Retinal pigment epithelial cell (primary cell): ENCODE measurements at regions not wholly inside any gene's neighbourhood (a gene's known extent, or its start where the extent isn't known, plus 50 kb on each side); places are given as distances from the start of the nearest gene placed in this dataset.

Experiments
- DNase-seq: peaks from one replicate; pipeline ENCODE4 v3.0.0-alpha.2; 2010; ENCODE audit warnings: low read depth
- H3K4me3 ChIP-seq: 2 replicates; pipeline ENCODE4 v1.5.1; 2011; ENCODE audit warnings: mild to moderate bottlenecking, low read length, control low read depth, moderate library complexity
- TF ChIP-seq, protein P1 (sequence below): conservative IDR thresholded peaks from 2 replicates; pipeline ENCODE4 v1.5.1; 2011; ENCODE audit warnings: low read depth, low read length, control low read depth, inconsistent platforms

DNA sequence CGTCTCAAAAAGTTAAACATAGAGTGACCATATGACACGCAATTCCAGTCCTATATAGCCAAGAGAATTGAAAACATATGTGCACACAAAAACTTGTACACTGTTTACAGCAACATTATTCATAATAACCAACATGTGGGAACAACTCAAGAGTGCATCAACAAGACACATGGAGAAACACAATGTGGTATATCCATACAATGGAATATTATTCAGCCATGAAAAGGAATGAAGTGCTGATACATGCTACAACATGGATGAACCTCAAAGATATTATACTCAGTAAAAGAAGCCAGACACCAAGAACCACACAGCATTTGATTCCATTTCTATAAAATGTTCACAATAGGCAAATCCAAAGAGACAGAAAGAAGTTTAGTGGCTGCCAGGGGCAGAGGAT is 317.0 kb downstream of the NSG2 start:
- H3K4me3 ChIP-seq = no peak overlapping the region
- no peak for DNase-seq
- TF ChIP-seq, protein P1, sequence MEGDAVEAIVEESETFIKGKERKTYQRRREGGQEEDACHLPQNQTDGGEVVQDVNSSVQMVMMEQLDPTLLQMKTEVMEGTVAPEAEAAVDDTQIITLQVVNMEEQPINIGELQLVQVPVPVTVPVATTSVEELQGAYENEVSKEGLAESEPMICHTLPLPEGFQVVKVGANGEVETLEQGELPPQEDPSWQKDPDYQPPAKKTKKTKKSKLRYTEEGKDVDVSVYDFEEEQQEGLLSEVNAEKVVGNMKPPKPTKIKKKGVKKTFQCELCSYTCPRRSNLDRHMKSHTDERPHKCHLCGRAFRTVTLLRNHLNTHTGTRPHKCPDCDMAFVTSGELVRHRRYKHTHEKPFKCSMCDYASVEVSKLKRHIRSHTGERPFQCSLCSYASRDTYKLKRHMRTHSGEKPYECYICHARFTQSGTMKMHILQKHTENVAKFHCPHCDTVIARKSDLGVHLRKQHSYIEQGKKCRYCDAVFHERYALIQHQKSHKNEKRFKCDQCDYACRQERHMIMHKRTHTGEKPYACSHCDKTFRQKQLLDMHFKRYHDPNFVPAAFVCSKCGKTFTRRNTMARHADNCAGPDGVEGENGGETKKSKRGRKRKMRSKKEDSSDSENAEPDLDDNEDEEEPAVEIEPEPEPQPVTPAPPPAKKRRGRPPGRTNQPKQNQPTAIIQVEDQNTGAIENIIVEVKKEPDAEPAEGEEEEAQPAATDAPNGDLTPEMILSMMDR = no peak

DNA sequence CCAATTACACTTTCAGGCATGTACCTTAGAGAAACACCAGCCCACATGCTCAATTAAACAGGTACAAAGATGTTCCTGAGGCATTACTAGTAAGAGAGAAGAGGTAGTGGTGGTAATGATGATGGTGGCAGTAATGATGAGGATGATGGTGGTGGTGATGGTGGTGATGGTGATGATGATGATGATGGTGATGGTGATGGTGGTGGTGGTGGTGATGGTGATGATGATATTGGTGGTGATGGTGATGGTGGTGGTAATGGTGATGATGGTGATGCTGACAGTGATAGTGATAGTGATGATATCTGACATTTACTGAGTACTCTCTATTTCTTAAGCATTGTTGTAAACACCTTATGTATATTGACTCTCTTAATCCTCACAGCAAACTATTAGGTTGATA is 318.4 kb downstream of the NSG2 start:
- TF ChIP-seq, protein P1 = no peak
- DNase-seq = no peak
- H3K4me3 ChIP-seq = no peak overlapping the region

DNA sequence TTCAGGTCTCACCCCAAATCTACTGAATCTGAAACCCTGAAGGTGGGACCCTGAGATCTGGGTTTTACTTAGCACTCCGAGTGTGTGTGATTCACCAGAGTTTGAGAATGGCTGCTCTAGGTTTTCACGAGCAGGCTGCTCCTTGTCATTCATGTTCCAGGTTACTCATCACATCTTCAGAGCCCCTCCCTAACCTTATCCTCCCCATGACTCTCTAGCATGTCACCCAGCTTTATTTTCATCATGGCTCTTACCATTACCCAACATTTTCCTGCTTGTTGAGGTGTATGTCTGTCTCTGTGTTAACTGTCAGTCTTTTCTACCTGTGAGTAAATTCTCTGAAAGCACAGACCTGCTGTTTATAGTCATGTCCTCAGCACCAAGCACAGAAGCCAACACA is 319.2 kb downstream of the NSG2 start:
- TF ChIP-seq, protein P1 = no peak
- H3K4me3 ChIP-seq = no peak overlapping the region
- no peak for DNase-seq

DNA sequence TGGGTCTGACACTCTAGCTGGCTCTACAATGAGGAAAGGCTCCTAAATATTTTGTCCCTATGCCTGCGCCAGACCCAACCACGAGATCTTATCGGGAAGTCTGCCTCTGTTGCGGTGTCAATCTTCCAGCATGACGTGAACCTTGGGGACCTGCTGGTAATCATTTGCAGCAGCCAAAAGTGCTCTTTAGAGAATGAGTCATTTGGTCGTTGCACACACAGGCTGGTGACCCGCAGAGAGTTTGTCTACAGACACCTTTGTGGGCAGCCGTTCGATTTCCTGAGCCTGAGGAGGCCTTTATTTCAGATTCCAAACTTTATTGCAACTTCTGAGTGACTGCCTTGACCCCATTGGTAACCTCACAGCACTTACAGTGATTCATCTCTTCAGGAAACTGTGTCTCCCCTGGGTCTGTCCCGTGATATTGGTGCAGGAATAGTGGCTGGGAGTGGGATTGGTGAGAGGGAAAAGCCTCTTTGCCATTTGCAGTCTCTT is 326.1 kb downstream of the NSG2 start:
- peak; percentile 2 for DNase-seq
- TF ChIP-seq, protein P1 = no peak
- no peak overlapping the region for H3K4me3 ChIP-seq

DNA sequence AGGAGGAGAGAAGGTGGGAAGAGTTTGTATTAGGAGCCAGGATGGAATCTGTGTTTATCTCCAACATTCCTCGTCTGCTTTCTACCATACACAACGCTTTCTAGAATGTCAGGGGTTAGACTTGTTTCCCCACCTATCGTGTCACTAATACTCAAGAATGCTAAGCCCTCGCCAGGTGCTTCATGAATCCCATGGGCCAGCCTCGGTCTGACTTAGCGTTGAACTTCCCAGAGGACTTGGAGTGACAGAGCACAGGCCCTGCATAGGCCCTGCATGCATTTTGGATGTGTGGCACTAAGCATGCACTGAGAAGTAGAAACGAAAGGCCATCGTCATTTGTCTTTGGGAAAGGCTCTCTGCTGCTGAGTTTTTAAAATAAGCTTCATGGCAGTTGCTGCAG is 328.7 kb downstream of the NSG2 start:
- no peak for DNase-seq
- TF ChIP-seq, protein P1 = no peak
- no peak overlapping the region for H3K4me3 ChIP-seq

DNA sequence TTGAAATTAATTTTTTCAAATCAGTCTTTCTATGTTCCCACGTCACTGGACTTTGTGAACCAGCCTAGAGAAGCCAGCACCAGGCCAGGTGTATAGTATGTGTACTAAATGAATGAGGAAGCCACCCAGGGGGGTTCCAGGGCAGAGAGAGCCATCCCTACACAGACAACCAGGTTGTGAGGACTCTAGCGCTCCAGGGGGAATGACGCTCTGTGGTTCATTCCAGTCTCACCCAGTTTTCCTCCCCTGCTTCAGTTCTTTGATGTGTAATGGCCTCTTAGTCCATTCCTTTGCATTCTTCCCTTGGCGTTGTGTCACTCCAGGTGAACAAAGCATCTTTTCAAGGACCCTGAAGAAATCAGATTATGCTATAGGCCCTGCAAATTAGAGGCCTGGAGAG is 330.6 kb downstream of the NSG2 start:
- H3K4me3 ChIP-seq = no peak overlapping the region
- no peak for DNase-seq
- TF ChIP-seq, protein P1 = no peak

DNA sequence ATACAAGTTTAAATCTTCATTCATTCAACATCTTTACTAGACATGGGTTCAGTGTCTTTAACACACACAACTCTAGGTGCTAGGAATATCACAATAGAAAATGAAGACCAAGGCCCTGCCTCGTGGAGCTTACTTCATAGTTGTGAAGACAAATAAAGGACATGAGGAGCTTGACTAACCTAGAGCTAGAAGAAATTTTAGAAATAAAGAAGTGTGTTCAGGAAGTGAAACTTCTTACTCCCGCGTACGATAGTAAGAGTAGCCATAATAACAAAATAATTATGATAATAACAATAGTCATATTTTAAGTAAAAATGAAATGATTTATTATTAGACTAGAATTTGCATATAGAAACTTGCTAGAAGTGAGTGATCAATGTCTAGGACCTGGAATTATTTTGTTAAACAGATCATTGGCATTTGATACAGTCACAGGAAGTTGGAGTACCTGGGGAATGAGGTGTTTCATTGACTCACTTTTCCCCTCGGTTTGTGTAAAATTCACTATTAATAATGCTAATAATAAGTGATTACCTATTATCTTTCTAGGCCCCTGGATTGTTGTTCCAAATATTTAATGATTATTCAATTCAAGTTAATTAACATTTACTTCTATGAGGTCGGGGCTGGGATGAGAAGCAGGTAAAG is 331.3 kb downstream of the NSG2 start:
- TF ChIP-seq, protein P1 = no peak
- no peak overlapping the region for H3K4me3 ChIP-seq
- DNase-seq = no peak
